Head of caudate nucleus (tissue), 42 donors: ENCODE measurements at regions not wholly inside any gene's neighbourhood (a gene's known extent, or its start where the extent isn't known, plus 50 kb on each side); places are given as distances from the start of the nearest gene placed in this dataset.

Source experiments
- DNase-seq, 42 donors: peaks; one replicate each; pipeline versions ENCODE4 v3.0.0 to v3.0.0-alpha.2; 2020 to 2021; ENCODE audit warnings: mixed read lengths in 7 of 42
- intact Hi-C: fragments of 100-400 bp; cut with DNase I; formaldehyde crosslinking; loops from one replicate; pipeline ENCODE4 v1.15.0; 2022

DNA sequence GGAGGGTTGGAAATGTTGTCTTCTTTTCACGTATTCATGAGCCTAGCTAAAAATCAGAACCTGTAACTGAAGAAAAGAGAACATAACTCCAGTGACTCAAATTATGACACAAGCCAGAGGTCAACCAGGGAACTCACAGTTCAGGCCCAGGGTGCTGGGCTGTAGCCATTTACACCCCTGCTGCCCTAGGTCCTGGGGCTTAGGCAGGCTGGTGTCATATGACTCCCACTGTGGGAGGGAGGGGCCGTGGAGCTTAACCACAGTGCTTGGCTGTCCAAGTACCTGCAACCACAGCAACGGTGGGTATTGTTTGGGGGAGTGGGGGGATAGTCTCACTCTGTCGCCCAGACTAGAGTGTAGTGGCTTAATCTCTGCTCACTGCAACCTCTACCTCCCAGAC, 71.1 kb upstream of the AMZ2 start:
- DNase-seq, result peak in 5 of 42 donors; percentile 4 to 18 (median 13)
- intact Hi-C loops, result loop anchor here (10.0 kb wide), 1 partner anchor 288 kb away; no protein-coding TSS in a partner anchor

DNA sequence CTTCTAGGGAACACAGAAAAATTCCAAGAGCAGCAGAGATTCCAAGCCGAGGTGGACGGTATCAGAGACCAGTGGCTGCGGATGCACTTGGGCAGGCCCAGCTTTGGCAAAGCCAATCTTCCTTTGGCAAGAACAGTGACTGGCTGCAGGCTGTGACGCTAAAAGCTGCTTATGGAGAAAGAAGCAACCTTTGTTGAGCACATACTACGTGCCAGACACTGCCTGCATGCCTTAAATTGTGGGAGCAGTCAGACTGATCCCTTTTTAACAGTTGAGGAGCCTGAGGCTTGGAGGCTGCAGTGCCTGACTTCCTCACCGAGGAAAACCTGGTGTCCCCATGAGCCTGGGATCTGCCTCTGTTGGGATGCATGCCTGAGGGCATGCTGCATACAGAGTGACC, 69.0 kb upstream of the AMZ2 start:
- peak in 2 of 42 donors; percentile 25 to 30 for DNase-seq
- intact Hi-C loops, result loop anchor here (10.0 kb wide), 1 partner anchor 286 kb away; no protein-coding TSS in a partner anchor

DNA sequence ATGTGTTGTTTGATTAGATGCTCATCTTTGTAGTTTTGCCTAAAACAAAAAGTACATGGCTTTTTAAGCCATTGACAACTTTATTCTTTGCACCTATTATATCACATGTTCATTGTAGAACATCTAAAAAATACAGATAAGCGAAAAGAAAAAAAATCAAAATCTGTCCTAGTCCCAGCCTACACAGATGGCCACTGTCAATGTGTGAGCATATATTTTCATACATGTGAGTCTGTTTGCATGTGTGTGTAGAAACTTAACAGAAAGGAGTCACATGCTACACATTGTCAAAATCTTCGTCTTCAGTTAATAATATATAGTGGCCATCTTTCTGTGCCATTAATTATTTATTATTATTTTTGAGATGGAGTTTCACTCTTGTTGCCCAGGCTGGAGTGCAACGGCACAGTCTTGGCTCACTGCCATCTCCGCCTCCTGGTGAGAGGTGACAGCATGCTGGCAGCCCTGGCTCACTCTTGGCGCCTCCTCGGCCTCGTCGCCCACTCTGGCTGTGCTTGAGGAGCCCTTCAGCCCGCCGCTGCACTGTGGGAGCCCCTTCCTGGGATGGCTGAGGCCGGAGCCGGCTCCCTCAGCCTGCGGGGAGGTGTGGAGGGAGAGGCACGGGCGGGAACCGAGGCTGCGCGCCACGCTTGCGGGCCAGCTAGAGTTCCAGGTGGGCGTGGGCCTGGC, 68.5 kb upstream of the AMZ2 start:
- intact Hi-C loops, result loop anchor here (10.0 kb wide), 1 partner anchor 285 kb away; no protein-coding TSS in a partner anchor
- peak in 2 of 42 donors; percentile 35 to 42 for DNase-seq

DNA sequence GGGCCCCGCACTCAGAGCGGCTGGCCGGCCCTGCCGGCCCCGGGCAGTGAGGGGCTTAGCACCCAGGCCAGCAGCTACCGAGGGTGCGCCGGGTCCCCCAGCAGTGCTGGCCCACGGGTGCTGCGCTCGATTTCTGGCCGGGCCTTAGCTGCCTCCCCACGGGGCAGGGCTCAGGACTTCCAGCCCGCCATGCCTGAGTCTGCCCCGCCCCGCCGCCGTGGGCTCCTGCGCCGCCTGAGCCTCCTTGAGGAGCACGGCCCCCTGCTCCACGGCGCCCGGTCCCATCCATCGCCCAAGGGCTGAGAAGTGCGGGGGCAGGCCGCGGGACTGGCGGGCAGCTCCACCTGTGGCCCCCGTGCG, 67.9 kb upstream of the AMZ2 start:
- intact Hi-C loops, result loop anchor here (10.0 kb wide), 1 partner anchor 285 kb away; no protein-coding TSS in a partner anchor
- peak in 2 of 42 donors; percentile 15 to 16 for DNase-seq

DNA sequence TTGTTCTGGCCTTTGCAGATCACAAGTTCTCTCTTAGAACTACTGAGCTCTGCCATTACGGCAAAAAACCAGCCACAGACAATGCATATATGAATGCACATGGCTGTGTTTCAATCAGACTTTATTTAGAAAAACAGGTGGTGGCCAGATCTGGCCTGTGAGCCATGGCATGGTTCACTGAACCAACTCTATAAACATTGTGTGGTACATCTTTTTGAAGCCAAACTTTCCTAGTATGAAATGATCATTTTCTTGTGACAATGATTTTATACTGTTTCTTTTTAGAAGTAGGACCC, 65.9 kb upstream of the AMZ2 start:
- peak in 2 of 42 donors; percentile 5 to 28 for DNase-seq
- intact Hi-C loops, result no loop called here

DNA sequence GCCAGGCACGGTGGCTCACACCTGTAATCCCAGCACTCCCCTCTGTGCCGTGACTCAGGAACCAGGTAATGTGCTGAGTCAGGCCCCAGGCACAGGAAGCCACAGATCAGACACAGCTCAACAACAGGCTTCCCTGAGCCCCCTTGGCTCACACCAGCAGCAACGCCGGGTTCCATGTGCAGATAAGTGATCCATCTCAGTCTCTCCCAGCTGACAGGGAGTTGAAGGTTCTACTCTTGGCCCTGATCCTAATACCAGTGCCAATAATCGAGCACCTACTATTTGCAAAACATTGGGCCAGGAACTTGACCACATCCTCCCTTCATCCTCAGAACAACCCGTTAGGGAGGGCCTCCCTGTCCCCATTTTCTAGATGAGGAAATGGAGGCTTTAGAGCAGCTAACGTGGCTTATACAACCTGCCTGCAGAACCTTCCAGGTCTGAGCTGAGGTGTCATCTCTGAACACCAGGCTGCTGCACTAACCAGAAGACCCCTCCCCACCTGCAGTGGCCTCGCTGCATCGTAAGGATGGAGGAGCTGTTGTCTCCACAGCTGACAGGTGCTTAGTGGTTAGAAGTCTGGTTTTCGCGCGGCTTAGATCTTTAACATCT, 64.8 kb upstream of the AMZ2 start:
- intact Hi-C loops, result no loop called here
- DNase-seq, result peak in 1 of 42 donors; percentile 17

DNA sequence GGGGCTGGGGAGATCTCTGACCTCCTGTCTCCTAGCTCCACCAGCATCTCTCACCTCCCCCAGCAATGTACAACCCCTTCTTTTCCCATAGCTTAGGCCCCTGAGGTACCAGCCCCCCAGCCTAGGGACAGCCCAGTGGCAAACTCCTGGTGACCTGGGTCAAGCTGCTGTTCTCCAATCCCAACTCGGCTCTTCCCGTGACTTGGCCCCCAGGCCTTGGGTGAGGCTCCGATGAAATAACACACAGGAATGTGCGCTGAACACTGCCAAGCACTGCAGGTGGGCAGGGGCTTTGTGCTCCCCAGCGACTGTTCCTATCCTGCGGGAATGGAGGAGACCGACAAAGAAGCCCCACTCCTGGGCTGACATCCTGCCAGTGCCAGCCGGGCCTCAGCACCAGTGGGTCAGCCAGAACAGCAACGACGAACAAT, 63.7 kb upstream of the AMZ2 start:
- peak in 6 of 42 donors; percentile 7 to 31 (median 14) for DNase-seq
- intact Hi-C loops, result no loop called here

DNA sequence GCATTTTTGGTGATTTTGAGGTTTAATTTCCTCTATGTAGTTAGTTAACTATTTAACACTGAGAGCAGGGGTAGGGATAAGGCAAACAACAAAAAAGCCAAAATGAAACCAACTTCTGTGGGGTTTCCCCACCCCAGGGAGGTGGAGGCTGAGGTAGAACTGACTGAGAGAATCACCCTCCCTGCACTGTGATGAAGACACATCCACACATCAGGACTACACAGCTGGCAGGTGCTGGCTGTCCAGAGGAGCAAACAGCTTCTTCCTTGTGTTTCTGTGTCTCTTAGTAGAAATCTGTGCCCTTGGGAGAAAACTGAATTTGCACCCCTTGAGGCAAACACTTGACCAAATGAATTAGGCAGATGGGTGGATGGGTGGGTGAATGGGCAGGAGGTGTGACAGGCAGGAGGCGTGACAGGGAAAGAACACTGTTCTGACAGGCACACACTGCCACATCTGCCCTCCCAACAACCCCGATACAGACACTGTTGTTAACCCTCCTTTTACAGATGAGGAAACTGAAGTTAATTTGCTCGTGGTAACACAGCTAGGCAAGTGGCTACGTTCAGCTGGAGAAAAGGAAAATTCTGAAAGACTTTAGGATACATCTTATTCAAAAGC, 62.9 kb upstream of the AMZ2 start:
- DNase-seq, result peak in 6 of 42 donors; percentile 2 to 23 (median 11)
- intact Hi-C loops, result no loop called here

DNA sequence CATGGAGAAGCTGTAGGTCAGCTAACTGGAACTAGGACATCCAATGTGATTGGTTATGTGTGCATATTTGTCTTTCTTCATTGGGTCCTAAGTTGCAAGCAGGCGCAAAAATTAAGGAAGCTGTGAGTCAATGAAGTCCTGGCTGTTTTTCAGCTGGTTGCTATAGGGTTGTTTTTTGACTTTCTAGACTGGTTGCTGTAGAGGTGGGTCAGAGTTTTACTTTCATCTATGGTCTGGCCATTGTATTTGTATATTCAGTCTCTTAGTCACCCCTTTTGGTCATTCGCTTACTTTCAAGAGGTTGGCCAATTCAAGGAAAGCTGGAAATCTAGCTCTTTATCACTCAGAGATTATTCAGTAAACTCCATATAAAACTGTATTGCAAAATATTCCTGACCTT, 62.0 kb upstream of the AMZ2 start:
- intact Hi-C loops, result no loop called here
- peak in 1 of 42 donors; percentile 2 for DNase-seq

DNA sequence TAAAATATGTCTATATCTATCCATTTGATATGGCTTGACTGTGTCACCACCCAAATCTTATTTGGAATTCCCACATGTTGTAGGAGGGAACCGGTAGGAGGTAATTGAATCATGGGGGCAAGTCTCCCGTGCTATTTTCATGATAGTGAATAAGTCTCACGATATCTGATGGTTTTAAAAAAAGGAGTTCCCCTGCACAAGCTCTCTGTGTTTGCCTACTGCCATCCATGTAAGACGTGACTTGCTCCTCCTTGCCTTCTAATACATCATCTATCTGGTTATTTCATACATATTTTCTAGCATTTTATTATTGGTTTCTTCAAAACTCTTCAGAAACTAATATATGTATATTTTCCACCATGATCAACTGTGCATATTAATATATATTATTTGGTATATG, 57.3 kb upstream of the AMZ2 start:
- no peak for DNase-seq
- intact Hi-C loops, result no loop called here

DNA sequence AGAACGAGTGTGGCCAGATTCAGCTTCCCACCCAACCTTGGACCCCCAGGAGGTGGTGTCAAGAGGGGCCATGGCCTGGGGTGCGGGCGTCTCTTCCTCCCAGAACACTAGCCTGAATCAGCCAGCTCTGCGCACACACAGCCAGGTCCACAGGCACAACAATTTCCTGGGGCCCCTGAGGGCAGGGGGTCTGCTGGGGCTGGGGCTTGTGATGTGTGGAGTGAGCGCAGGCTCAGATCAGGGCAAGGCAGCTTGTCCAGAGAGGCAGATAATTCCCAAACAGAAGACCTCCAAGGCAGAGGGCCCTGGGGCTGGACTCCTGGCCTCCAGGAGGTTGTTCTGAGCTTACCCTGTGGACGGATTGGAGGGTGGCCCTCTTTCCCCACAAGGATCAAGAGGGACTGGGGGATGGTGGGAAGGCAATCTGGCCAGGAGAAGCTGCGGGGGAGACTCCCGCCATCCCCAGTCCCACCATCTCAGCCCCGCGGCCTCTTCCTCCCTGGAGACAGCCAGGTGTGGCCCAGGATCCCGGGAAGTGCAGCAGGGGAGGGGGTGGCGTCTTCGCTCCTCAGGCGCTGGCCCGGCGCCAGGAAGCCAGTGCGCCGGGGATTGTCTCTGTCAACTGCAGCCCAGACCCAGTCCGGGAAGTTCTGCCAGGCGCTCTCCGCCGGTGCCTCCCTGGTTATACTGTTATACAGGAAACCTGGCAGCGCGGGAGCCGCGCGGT, 52.0 kb upstream of the AMZ2 start:
- intact Hi-C loops, result no loop called here
- DNase-seq, result peak in 2 of 42 donors; percentile 7 to 47

DNA sequence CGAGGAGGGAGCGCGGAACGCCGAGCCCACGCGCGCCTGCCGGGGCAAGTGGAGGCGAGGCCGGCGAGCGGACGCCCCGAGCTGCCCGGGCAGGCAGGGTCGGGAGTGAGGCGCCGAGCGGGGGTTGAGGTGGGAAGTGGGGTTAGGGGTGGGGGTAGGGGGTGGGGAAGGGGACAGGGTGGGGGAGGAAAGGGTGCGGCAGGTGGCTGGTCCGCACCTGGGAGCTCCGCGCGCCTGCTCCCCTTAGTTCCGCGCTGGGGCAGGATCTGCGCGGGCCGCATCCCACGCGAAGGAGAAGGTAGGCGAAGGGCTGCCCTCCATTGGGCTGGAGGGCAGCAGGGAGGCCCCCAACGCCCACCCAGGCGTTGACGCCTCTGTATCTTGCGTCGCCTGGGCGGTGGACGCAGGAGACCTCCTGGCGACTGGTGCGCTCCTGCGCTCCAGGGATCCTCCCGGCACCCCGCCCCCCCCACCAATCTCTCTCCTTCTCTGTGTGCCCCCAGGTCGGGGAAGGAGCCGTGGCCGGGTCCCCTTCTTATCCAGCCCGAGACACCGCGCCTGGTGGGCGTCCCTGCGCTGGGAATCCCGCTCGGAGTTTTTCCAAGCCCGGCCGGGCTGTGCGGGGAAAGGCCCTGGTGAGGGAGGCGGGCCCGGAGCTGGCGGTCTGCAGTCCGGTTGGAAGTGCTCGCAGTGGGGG, 51.3 kb upstream of the AMZ2 start:
- DNase-seq, result peak in 1 of 42 donors; percentile 42
- intact Hi-C loops, result no loop called here

DNA sequence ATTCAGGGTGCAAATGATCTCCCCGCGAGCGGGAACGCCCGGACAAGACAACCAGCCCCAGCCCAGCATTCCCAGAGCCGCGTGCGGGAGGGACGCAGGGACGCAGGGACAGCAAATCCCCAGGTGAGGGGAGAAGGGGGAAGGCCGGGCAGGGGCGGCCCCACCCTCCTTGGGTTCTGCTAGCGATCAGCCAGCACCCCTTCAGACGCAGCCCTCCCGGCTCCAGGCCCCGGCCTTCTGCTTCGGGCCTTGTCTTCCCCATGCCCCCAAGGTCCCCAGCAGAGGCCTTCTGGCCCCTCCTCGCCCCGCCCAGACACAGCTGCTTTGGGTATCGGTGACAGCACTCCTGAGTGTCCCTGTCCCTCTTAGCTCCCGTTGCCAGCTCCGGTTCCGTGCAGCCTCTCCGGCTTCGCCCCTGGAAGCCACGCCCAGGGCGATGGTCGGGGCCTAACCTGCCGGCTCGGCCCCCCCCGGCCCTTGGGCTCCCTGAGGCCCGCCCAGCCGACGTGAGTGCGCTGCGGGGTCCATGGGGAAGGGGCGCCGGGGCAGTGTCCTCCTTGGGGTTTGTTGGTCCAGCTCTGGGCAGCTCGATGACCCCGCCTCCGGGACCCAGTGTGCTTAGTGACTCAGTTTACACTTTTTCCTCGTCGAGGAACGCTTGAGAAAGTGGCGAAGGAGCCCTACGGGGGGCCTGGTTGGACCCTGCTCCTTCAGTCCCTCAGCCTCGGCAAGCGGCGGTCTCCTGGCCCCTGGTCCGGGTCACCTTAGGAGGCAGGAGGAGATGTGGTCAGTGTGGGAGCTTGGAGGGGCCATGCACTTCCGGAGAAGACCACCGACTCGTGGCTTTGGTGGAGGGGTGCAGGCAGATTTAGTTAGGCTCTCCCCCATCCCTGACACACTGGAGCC, 50.5 kb upstream of the AMZ2 start:
- peak in 1 of 42 donors; percentile 37 for DNase-seq
- intact Hi-C loops, result no loop called here

DNA sequence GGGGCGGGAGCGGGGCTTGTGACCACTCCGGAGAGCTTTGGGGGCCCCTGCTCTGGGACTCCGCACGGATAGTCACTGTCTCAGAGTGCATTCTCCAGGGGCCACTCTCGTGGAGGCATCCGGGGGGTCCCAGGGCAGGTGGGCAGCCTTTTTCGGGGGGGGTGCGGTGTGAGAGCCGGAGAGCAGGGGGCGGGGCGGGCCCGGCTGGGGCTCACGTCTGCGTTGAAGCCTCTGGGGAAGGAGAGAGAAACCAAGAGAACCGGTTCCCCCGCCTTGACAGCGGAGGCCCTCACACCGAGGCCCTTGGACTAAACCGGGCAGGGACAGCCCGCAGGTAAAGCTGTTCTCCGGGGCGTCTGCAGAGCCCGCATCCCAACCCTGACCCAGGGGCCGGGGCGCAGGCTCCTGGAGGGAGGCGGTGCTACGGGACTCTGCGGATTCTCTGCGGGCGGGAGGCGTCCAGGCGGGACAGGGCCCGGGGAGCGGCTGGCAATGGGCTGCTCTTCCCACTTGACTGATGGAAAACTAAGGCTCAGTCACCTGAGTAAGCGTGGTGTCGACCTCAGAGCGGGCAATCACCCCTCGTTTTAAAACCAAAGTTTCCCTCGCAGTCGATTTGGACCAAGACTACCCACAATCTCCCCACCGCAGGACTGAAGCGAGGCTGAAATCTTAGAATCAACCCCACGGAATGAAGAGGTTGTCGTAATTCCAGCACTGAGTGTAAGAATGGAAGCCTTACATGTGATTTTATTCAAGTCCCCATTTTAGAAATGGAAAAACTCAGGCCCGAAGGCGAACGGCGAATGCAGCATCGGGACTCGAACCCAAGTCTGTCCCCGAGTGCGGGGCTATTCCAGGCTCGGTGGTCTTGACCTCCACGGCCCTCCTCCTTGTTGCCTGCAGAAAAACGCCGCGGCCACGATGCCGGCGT, 49.6 kb upstream of the AMZ2 start:
- DNase-seq, result peak in 1 of 42 donors; percentile 40
- intact Hi-C loops, result no loop called here
